PC-9 (cell line): ENCODE measurements at regions not wholly inside any gene's neighbourhood (a gene's known extent, or its start where the extent isn't known, plus 50 kb on each side); places are given as distances from the start of the nearest gene placed in this dataset.

Experiments
- BruUV-seq: library from RNA; stranded (reverse); fragments of 400-500 nt; replicated peaks from 2 replicates; lab custom pipeline; 2021; lab: Mats Ljungman, UMichigan
- CTCF ChIA-PET: fragments of 300-600 bp; sonication (Branson Sonifier 250); formaldehyde crosslinking; loops from one replicate; lab custom pipeline; 2022; ENCODE audit warnings: antibody characterized with exemption; lab: Charles Lee
- POLR2A ChIA-PET: fragments of 300-600 bp; sonication (Branson Sonifier 250); formaldehyde crosslinking; loops from one replicate; lab custom pipeline; 2022; ENCODE audit warnings: antibody characterized with exemption; ENCODE audit not compliant: unreplicated experiment; lab: Charles Lee
- DNase-seq, 2 experiments: peaks; one replicate each; pipeline versions ENCODE4 v3.0.0 to v3.0.0-alpha.2; 2015 to 2022; ENCODE audit warnings: mixed read lengths in 1 of 2
- H2AFZ ChIP-seq: fragments of 200-600 bp; sonication (generic); 2 replicates; pipeline ENCODE4 v1.8.1; 2017; ENCODE audit warnings: antibody characterized with exemption
- H3F3A ChIP-seq: fragments of 200-600 bp; sonication (generic); 2 replicates; pipeline ENCODE4 v1.8.1; 2017; ENCODE audit warnings: antibody characterized with exemption, mild to moderate bottlenecking, low read depth; ENCODE audit not compliant: insufficient read depth
- H3K27ac ChIP-seq: fragments of 200-600 bp; sonication (generic); 2 replicates; pipeline ENCODE4 v1.6.1; 2016; ENCODE audit warnings: mixed run types
- H3K27me3 ChIP-seq: fragments of 200-600 bp; sonication (generic); 2 replicates; pipeline ENCODE4 v1.6.1; 2016; ENCODE audit warnings: low read depth, mixed run types; ENCODE audit not compliant: insufficient read depth
- H3K36me3 ChIP-seq: fragments of 200-600 bp; sonication (generic); 2 replicates; pipeline ENCODE4 v1.6.1; 2016; ENCODE audit warnings: low read depth, mixed run types
- H3K4me1 ChIP-seq: fragments of 200-600 bp; sonication (generic); replicated peaks from 2 replicates; pipeline ENCODE4 v1.6.1; 2016; ENCODE audit warnings: mixed run types; ENCODE audit not compliant: insufficient read depth
- H3K4me2 ChIP-seq: fragments of 200-600 bp; sonication (generic); 2 replicates; pipeline ENCODE4 v1.6.1; 2017; ENCODE audit warnings: mixed run types
- H3K4me3 ChIP-seq: fragments of 200-600 bp; sonication (generic); 2 replicates; pipeline ENCODE4 v1.6.1; 2016; ENCODE audit warnings: mixed run types
- H3K79me2 ChIP-seq: fragments of 200-600 bp; sonication (generic); 2 replicates; pipeline ENCODE4 v1.6.1; 2017; ENCODE audit warnings: low read depth, mixed run types
- H3K9me2 ChIP-seq: fragments of 200-600 bp; sonication (generic); 2 replicates; pipeline ENCODE4 v1.8.1; 2017; ENCODE audit warnings: mild to moderate bottlenecking; ENCODE audit not compliant: insufficient read depth
- H3K9me3 ChIP-seq: fragments of 200-600 bp; sonication (generic); 2 replicates; pipeline ENCODE4 v1.8.1; 2016; ENCODE audit warnings: low read depth; ENCODE audit not compliant: insufficient read depth
- H4K20me1 ChIP-seq: fragments of 200-600 bp; sonication (generic); 2 replicates; pipeline ENCODE4 v1.8.1; 2017; ENCODE audit not compliant: insufficient read depth
- CTCF ChIP-seq: fragments of 200-600 bp; sonication (generic); conservative IDR thresholded peaks from 2 replicates; pipeline ENCODE4 v1.6.1; 2017; ENCODE audit warnings: mixed run types, antibody characterized with exemption, mild to moderate bottlenecking, moderate library complexity
- EZH2 ChIP-seq: fragments of 200-600 bp; sonication (generic); IDR thresholded peaks from 2 replicates; pipeline ENCODE4 v1.8.0; 2017; ENCODE audit warnings: antibody characterized with exemption, low read depth
- intact Hi-C: fragments of 100-400 bp; cut with micrococcal nuclease; formaldehyde crosslinking; loops from one replicate; pipeline ENCODE4 v1.10.0; 2022; ENCODE audit not compliant: unreplicated experiment

- intact Hi-C loops, result no loop called here
- POLR2A ChIA-PET, result no interaction called here
- Histone ChIP-seq H4K20me1 (no peaks in the 10 kb centered on the region), H3K27me3 (peaks cover 13% of the 10 kb centered on the region; the same call in 1 of the 2 replicates), H3K27ac (no peak overlapping the region), H3K79me2 (no peaks in the 10 kb centered on the region), H3K4me2 (no peak overlapping the region), H3K4me1 (no peaks in the 10 kb centered on the region), H3K9me2 (no peaks in the 10 kb centered on the region), H3K9me3 (no peaks in the 10 kb centered on the region), H3F3A (no peaks in the 10 kb centered on the region), H2AFZ (no peak overlapping the region), H3K4me3 (no peak overlapping the region), H3K36me3 (no peaks in the 10 kb centered on the region)
- no peak for DNase-seq
- TF ChIP-seq EZH2, result no peak
- BruUV-seq, result no TSS peak
- CTCF ChIA-PET, result no interaction called here
Observed at GRCh38 chr12:24470050-24470449, 478.9 kb downstream of the BCAT1 start.

GRCh38 chr12:24469089-24469488, 479.8 kb downstream of the BCAT1 start:
- no TSS peak for BruUV-seq
- Histone ChIP-seq H3K27ac (no peak overlapping the region), H4K20me1 (no peaks in the 10 kb centered on the region), H3K79me2 (no peaks in the 10 kb centered on the region), H3K9me3 (no peaks in the 10 kb centered on the region), H3F3A (no peaks in the 10 kb centered on the region), H3K4me1 (no peaks in the 10 kb centered on the region), H2AFZ (no peak overlapping the region), H3K36me3 (no peaks in the 10 kb centered on the region), H3K27me3 (peaks cover 8% of the 10 kb centered on the region; the same call in 1 of the 2 replicates), H3K4me3 (no peak overlapping the region), H3K9me2 (no peaks in the 10 kb centered on the region), H3K4me2 (no peak overlapping the region)
- POLR2A ChIA-PET, result no interaction called here
- TF ChIP-seq EZH2 (no peak), CTCF (no peak)
- no peak for DNase-seq
- CTCF ChIA-PET, result no interaction called here
- intact Hi-C loops, result no loop called here

DNA sequence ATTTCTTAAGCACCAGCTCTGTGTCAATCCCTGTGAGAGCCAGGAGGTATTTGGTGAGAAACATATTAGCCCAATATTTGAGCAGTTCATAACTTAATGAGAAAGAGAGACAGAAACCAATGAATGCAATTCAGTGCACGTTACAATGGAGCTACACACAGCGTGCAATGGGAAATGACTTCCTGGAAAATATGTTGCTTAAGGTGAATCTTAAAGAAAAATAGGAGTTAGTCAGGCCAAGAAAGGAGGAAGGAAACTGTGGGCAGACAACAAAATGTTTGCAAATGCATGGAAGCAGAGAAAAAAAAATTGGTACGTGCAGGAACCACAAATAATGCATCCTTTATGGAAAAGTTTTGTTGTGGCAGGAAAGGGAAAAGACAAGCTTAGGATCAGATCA, 481.7 kb downstream of the BCAT1 start:
- Histone ChIP-seq H3K79me2 (no peaks in the 10 kb centered on the region), H3K4me2 (no peak overlapping the region), H3K9me2 (no peaks in the 10 kb centered on the region), H4K20me1 (no peaks in the 10 kb centered on the region), H3K27ac (no peak overlapping the region), H3K4me1 (no peaks in the 10 kb centered on the region), H2AFZ (no peak overlapping the region), H3K4me3 (no peak overlapping the region), H3K36me3 (no peaks in the 10 kb centered on the region), H3K9me3 (no peaks in the 10 kb centered on the region), H3F3A (no peaks in the 10 kb centered on the region), H3K27me3 (peaks cover 15% of the 10 kb centered on the region; the same call in 1 of the 2 replicates)
- no peak for DNase-seq
- TF ChIP-seq EZH2 (no peak), CTCF (no peak)
- CTCF ChIA-PET, result no interaction called here
- intact Hi-C loops, result no loop called here
- BruUV-seq, result no TSS peak
- POLR2A ChIA-PET, result no interaction called here

DNA sequence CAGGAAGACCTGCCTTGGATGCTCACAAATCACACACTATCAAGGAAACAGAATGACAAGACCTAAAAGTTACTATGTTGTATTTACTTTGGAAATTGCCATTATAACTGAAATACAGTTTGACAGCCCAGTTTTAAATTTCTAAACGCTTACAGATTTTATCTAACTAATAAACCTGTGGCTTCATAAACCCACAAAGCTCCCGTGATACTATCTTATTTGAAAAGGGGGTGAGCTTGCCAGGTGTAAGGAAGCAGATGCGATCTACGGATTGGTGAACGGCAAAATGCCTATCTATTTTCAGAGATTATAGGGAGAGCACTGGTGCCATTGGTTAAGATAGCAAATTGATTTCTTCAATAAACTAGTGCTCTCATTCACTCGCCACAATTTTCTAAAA, 485.5 kb downstream of the BCAT1 start:
- Histone ChIP-seq H2AFZ (no peak overlapping the region), H3K9me3 (no peaks in the 10 kb centered on the region), H3K36me3 (no peaks in the 10 kb centered on the region), H3K4me3 (no peak overlapping the region), H3K27me3 (peaks cover 7% of the 10 kb centered on the region; the same call in 1 of the 2 replicates), H3K27ac (no peak overlapping the region), H4K20me1 (no peaks in the 10 kb centered on the region), H3K9me2 (no peaks in the 10 kb centered on the region), H3K4me2 (no peak overlapping the region), H3F3A (no peaks in the 10 kb centered on the region), H3K79me2 (no peaks in the 10 kb centered on the region), H3K4me1 (no peaks in the 10 kb centered on the region)
- no peak for TF ChIP-seq CTCF
- no peak for TF ChIP-seq EZH2
- no TSS peak for BruUV-seq
- POLR2A ChIA-PET, result no interaction called here
- CTCF ChIA-PET, result no interaction called here
- intact Hi-C loops, result no loop called here
- DNase-seq, result no peak
